ENCODE measurements at regions not wholly inside any gene's neighbourhood (a gene's known extent, or its start where the extent isn't known, plus 50 kb on each side); places are given as distances from the start of the nearest gene placed in this dataset.

GRCh38 chr5:86735370-86735769, 117.6 kb downstream of the COX7C start:
- Mint-ChIP-seq H3K4me1 (ENCODE audit: low read depth) (no peaks in the 10 kb centered on the region), H3K36me3 (ENCODE audit: low read depth) (no peaks in the 10 kb centered on the region), H3K4me3 (no peak overlapping the region), H3K27ac (no peak overlapping the region), H3K9me3 (peaks cover 12% of the 10 kb centered on the region), H3K27me3 (ENCODE audit: low read depth) (peaks cover 3% of the 10 kb centered on the region)
- DNase-seq: no peak
- intact Hi-C loops (cut with micrococcal nuclease): no loop called here
- CTCF ChIA-PET: no interaction called here

GRCh38 chr5:86737579-86737978, 119.8 kb downstream of the COX7C start:
- H3K27ac Mint-ChIP-seq: no peak overlapping the region
- H3K4me3 Mint-ChIP-seq: no peak overlapping the region
- CTCF ChIA-PET: no interaction called here
- H3K4me1 Mint-ChIP-seq (ENCODE audit: low read depth): no peaks in the 10 kb centered on the region
- H3K36me3 Mint-ChIP-seq (ENCODE audit: low read depth): no peaks in the 10 kb centered on the region
- H3K27me3 Mint-ChIP-seq (ENCODE audit: low read depth): peaks cover 2% of the 10 kb centered on the region
- intact Hi-C loops (cut with micrococcal nuclease): no loop called here
- no peak for DNase-seq
- H3K9me3 Mint-ChIP-seq: peaks cover 11% of the 10 kb centered on the region

- Mint-ChIP-seq H3K9me3 (no peaks in the 10 kb centered on the region), H3K4me3 (no peak overlapping the region), H3K27me3 (ENCODE audit: low read depth) (peaks cover 4% of the 10 kb centered on the region), H3K4me1 (ENCODE audit: low read depth) (no peaks in the 10 kb centered on the region), H3K36me3 (ENCODE audit: low read depth) (no peaks in the 10 kb centered on the region), H3K27ac (no peak overlapping the region)
- CTCF ChIA-PET: no interaction called here
- intact Hi-C loops (cut with micrococcal nuclease): no loop called here
- no peak for DNase-seq
Measured at GRCh38 chr5:86748538-86749105, 130.9 kb downstream of the COX7C start.

GRCh38 chr5:86749841-86750240, 132.1 kb downstream of the COX7C start:
- Mint-ChIP-seq H3K27ac (no peak overlapping the region), H3K4me3 (no peak overlapping the region), H3K4me1 (ENCODE audit: low read depth) (no peaks in the 10 kb centered on the region), H3K27me3 (ENCODE audit: low read depth) (peaks cover 4% of the 10 kb centered on the region), H3K36me3 (ENCODE audit: low read depth) (no peaks in the 10 kb centered on the region), H3K9me3 (no peaks in the 10 kb centered on the region)
- CTCF ChIA-PET: no interaction called here
- intact Hi-C loops (cut with micrococcal nuclease): no loop called here
- DNase-seq: no peak

- no peak overlapping the region for H3K4me3 Mint-ChIP-seq
- no peaks in the 10 kb centered on the region for H3K36me3 Mint-ChIP-seq (ENCODE audit: low read depth)
- H3K4me1 Mint-ChIP-seq (ENCODE audit: low read depth): no peaks in the 10 kb centered on the region
- DNase-seq: no peak
- no peaks in the 10 kb centered on the region for H3K9me3 Mint-ChIP-seq
- H3K27me3 Mint-ChIP-seq (ENCODE audit: low read depth): no peaks in the 10 kb centered on the region
- no peak overlapping the region for H3K27ac Mint-ChIP-seq
- CTCF ChIA-PET: no interaction called here
- intact Hi-C loops (cut with micrococcal nuclease): no loop called here
Measured at GRCh38 chr5:86756839-86757238, 139.1 kb downstream of the COX7C start.

GRCh38 chr5:86757824-86758223, 140.1 kb downstream of the COX7C start:
- Mint-ChIP-seq H3K36me3 (ENCODE audit: low read depth) (no peaks in the 10 kb centered on the region), H3K4me1 (ENCODE audit: low read depth) (no peaks in the 10 kb centered on the region), H3K27me3 (ENCODE audit: low read depth) (no peaks in the 10 kb centered on the region), H3K9me3 (no peaks in the 10 kb centered on the region), H3K27ac (no peak overlapping the region), H3K4me3 (no peak overlapping the region)
- CTCF ChIA-PET: no interaction called here
- intact Hi-C loops (cut with micrococcal nuclease): no loop called here
- no peak for DNase-seq

- DNase-seq: no peak
- H3K4me1 Mint-ChIP-seq (ENCODE audit: low read depth): no peaks in the 10 kb centered on the region
- CTCF ChIA-PET: no interaction called here
- no peak overlapping the region for H3K4me3 Mint-ChIP-seq
- peaks cover 4% of the 10 kb centered on the region for H3K27me3 Mint-ChIP-seq (ENCODE audit: low read depth)
- no peak overlapping the region for H3K27ac Mint-ChIP-seq
- intact Hi-C loops (cut with micrococcal nuclease): no loop called here
- no peaks in the 10 kb centered on the region for H3K36me3 Mint-ChIP-seq (ENCODE audit: low read depth)
- H3K9me3 Mint-ChIP-seq: no peaks in the 10 kb centered on the region
Measured at GRCh38 chr5:86760661-86761060, 142.9 kb downstream of the COX7C start.

- H3K27ac Mint-ChIP-seq: no peak overlapping the region
- DNase-seq: no peak
- intact Hi-C loops (cut with micrococcal nuclease): no loop called here
- H3K4me1 Mint-ChIP-seq (ENCODE audit: low read depth): no peaks in the 10 kb centered on the region
- no peaks in the 10 kb centered on the region for H3K9me3 Mint-ChIP-seq
- H3K4me3 Mint-ChIP-seq: no peak overlapping the region
- H3K27me3 Mint-ChIP-seq (ENCODE audit: low read depth): peaks cover 4% of the 10 kb centered on the region
- no peaks in the 10 kb centered on the region for H3K36me3 Mint-ChIP-seq (ENCODE audit: low read depth)
- CTCF ChIA-PET: no interaction called here
Measured at GRCh38 chr5:86763929-86764328, 146.2 kb downstream of the COX7C start.

GRCh38 chr5:86765778-86766502, 148.2 kb downstream of the COX7C start:
- intact Hi-C loops (cut with micrococcal nuclease): no loop called here
- Mint-ChIP-seq H3K27ac (no peak overlapping the region), H3K4me3 (no peak overlapping the region), H3K36me3 (ENCODE audit: low read depth) (no peaks in the 10 kb centered on the region), H3K9me3 (no peaks in the 10 kb centered on the region), H3K27me3 (ENCODE audit: low read depth) (peaks cover 4% of the 10 kb centered on the region), H3K4me1 (ENCODE audit: low read depth) (no peaks in the 10 kb centered on the region)
- CTCF ChIA-PET: no interaction called here
- DNase-seq: no peak

GRCh38 chr5:86768699-86769202, 151.0 kb downstream of the COX7C start:
- Mint-ChIP-seq H3K4me3 (no peak overlapping the region), H3K36me3 (ENCODE audit: low read depth) (no peaks in the 10 kb centered on the region), H3K27me3 (ENCODE audit: low read depth) (no peaks in the 10 kb centered on the region), H3K4me1 (ENCODE audit: low read depth) (no peaks in the 10 kb centered on the region), H3K9me3 (peaks cover 6% of the 10 kb centered on the region), H3K27ac (no peak overlapping the region)
- no peak for DNase-seq
- CTCF ChIA-PET: no interaction called here
- intact Hi-C loops (cut with micrococcal nuclease): no loop called here

GRCh38 chr5:86780018-86780417, 162.3 kb downstream of the COX7C start:
- Mint-ChIP-seq H3K36me3 (ENCODE audit: low read depth) (no peaks in the 10 kb centered on the region), H3K4me3 (no peak overlapping the region), H3K27me3 (ENCODE audit: low read depth) (peaks cover 1% of the 10 kb centered on the region), H3K27ac (no peak overlapping the region), H3K9me3 (peaks cover 2% of the 10 kb centered on the region), H3K4me1 (ENCODE audit: low read depth) (no peaks in the 10 kb centered on the region)
- DNase-seq: no peak
- CTCF ChIA-PET: no interaction called here
- intact Hi-C loops (cut with micrococcal nuclease): no loop called here

- no peak overlapping the region for H3K4me3 Mint-ChIP-seq
- CTCF ChIA-PET: no interaction called here
- H3K36me3 Mint-ChIP-seq (ENCODE audit: low read depth): no peaks in the 10 kb centered on the region
- no peak for DNase-seq
- no peaks in the 10 kb centered on the region for H3K9me3 Mint-ChIP-seq
- H3K27me3 Mint-ChIP-seq (ENCODE audit: low read depth): no peaks in the 10 kb centered on the region
- intact Hi-C loops (cut with micrococcal nuclease): no loop called here
- no peaks in the 10 kb centered on the region for H3K4me1 Mint-ChIP-seq (ENCODE audit: low read depth)
- no peak overlapping the region for H3K27ac Mint-ChIP-seq
Measured at GRCh38 chr5:86786955-86787354, 169.2 kb downstream of the COX7C start.

GRCh38 chr5:86795659-86796058, 177.9 kb downstream of the COX7C start:
- Mint-ChIP-seq H3K27ac (no peak overlapping the region), H3K36me3 (ENCODE audit: low read depth) (no peaks in the 10 kb centered on the region), H3K9me3 (no peaks in the 10 kb centered on the region), H3K4me3 (no peak overlapping the region), H3K27me3 (ENCODE audit: low read depth) (peaks cover 12% of the 10 kb centered on the region), H3K4me1 (ENCODE audit: low read depth) (no peaks in the 10 kb centered on the region)
- no peak for DNase-seq
- intact Hi-C loops (cut with micrococcal nuclease): no loop called here
- CTCF ChIA-PET: no interaction called here
